Ascending aorta (tissue), 2 donors: ENCODE measurements at regions not wholly inside any gene's neighbourhood (a gene's known extent, or its start where the extent isn't known, plus 50 kb on each side); places are given as distances from the start of the nearest gene placed in this dataset.

ENCODE experiments used
- DNase-seq, 2 donors: peaks; one replicate each; pipeline ENCODE4 v3.0.0-alpha.2; 2019; ENCODE audit warnings: low spot score in 2 of 2
- H3K27ac ChIP-seq, 2 donors: fragments of 200-600 bp; sonication (generic); one replicate each; pipeline ENCODE4 v1.5.1; 2016 to 2017; ENCODE audit warnings: mild to moderate bottlenecking in 1 of 2
- H3K27me3 ChIP-seq: fragments of 200-600 bp; sonication (generic); one replicate; pipeline ENCODE4 v1.5.1; 2017
- H3K36me3 ChIP-seq, 2 donors: fragments of 200-600 bp; sonication (generic); one replicate each; pipeline ENCODE4 v1.5.1; 2016
- H3K4me1 ChIP-seq, 2 donors: fragments of 200-600 bp; sonication (generic); one replicate each; pipeline ENCODE4 v1.5.1; 2016 to 2017; ENCODE audit warnings: mild to moderate bottlenecking in 1 of 2
- H3K4me3 ChIP-seq, 2 donors: fragments of 200-600 bp; sonication (generic); one replicate each; pipeline ENCODE4 v1.5.1; 2016 to 2017; ENCODE audit warnings: mild to moderate bottlenecking in 1 of 2
- H3K9me3 ChIP-seq, 2 donors: fragments of 200-600 bp; sonication (generic); one replicate each; pipeline ENCODE4 v1.5.1; 2016
- intact Hi-C: fragments of 100-400 bp; cut with DNase I; formaldehyde crosslinking; loops from one replicate; pipeline ENCODE4 v1.15.1; 2023
- TF ChIP-seq, protein P1 (sequence below), 3 experiments: fragments of 200-600 bp in 2 of 3; fragments of 450-650 bp in 1 of 3; sonication (generic) in 2 of 3; IDR thresholded peaks; one replicate each; pipeline ENCODE4 v1.5.1; 2016 to 2019; ENCODE audit warnings: antibody characterized with exemption in 3 of 3, mild to moderate bottlenecking in 1 of 3, moderate library complexity in 1 of 3

DNA sequence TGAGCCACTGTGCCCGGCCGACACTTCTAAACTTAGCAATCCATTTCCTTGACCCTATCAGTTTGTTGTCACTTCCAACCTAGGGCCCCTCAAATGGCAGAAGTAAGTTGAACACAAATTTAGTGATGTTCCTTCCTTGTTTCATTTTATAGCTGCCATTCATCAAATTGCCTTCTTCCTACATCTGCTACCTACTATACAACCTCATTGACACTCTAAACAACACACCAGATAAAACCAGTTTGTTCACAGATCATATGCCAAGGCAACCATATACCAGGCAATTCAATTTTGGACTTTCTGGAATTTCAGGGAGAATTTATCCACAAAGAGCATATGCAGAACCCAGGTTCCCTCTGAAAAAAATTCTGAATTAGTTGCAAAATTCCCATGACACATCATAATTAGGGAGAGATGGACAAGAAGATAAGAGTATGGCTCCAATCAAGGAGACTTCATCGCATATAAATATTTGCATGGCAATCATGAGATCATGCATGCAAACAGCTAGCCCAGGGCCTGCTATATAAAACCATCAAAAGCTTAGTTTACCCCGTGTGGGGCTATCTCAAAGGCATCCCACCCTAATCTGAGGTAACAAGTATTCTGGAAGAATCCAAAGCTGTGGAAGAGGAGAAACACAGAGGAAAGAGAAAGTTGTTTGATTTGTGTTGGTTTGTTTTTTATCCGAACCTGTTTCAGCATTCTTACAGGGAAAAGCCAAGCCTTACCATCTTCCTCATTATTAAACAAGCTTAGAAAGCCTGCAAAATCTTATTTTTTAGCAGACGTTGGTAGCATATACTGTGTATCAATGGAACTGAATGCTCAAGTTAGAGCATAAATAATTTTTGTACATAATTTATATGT lies 132.8 kb upstream of the TNFAIP3 start:
- Histone ChIP-seq H3K4me1 (no peaks in the 10 kb centered on the region), H3K9me3 (no peaks in the 10 kb centered on the region), H3K36me3 (no peaks in the 10 kb centered on the region), H3K27me3 (no peaks in the 10 kb centered on the region), H3K27ac (no peak overlapping the region), H3K4me3 (no peak overlapping the region)
- TF ChIP-seq, protein P1, sequence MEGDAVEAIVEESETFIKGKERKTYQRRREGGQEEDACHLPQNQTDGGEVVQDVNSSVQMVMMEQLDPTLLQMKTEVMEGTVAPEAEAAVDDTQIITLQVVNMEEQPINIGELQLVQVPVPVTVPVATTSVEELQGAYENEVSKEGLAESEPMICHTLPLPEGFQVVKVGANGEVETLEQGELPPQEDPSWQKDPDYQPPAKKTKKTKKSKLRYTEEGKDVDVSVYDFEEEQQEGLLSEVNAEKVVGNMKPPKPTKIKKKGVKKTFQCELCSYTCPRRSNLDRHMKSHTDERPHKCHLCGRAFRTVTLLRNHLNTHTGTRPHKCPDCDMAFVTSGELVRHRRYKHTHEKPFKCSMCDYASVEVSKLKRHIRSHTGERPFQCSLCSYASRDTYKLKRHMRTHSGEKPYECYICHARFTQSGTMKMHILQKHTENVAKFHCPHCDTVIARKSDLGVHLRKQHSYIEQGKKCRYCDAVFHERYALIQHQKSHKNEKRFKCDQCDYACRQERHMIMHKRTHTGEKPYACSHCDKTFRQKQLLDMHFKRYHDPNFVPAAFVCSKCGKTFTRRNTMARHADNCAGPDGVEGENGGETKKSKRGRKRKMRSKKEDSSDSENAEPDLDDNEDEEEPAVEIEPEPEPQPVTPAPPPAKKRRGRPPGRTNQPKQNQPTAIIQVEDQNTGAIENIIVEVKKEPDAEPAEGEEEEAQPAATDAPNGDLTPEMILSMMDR (IDR thresholded peaks at IDR 0.05) = no peak
- DNase-seq = no peak
- intact Hi-C loops = no loop called here

DNA sequence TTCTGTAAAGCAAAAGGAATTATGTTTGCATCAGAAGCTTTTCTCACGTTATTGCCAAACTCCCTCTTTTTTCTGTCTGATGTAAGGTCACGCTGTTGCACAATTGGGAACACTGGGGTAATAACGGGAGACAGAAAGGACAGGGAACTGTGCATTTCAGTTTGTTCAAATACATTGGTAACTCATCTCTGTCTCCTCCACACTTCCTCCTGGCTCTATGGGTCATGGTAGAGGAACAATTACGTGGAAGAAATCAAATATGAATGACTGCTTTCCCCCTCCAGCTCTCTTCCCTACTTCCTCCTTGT lies 132.2 kb upstream of the TNFAIP3 start:
- intact Hi-C loops = no loop called here
- Histone ChIP-seq H3K27me3 (no peaks in the 10 kb centered on the region), H3K9me3 (no peaks in the 10 kb centered on the region), H3K4me1 (no peaks in the 10 kb centered on the region), H3K36me3 (no peaks in the 10 kb centered on the region), H3K27ac (no peak overlapping the region), H3K4me3 (no peak overlapping the region)
- DNase-seq = no peak
- TF ChIP-seq, protein P1 (IDR thresholded peaks at IDR 0.05) = no peak

DNA sequence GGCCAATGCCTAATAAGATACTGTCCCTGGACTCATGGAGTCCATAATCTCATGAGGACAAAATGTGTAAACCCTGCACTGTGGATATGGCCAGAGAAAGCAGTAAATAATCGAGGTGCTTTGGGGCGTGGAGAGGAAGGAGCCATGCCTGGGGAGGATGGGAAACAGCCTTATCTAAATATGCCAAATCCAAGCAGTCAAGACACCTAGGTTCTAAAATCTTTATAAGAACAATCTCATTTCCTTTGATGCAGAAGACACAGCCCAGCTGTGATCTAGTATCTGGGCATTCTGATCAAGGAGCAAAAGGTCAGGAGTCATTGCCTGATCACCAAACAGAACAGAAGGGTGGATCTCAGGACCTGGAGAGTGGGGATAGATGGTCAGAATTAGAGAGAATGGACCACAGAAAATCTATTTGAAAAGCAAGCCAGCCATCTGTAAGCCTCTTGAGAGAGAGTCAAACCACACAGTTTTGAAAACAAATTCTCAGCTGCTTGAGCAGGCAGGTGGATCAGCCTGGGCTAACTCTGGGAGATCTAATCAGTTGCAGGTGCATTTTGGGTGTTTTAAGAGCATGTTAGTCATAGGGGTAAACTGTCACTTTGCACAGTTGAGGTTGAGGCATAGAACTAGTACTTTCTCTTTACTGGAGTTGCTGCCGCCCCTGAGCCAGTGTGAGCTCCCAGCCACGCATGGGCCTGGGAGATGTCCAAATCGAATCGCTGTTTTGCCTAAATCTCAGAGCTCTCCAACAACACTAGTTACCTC lies 130.8 kb upstream of the TNFAIP3 start:
- no peak overlapping the region for H3K27ac ChIP-seq
- intact Hi-C loops = no loop called here
- no peaks in the 10 kb centered on the region for H3K27me3 ChIP-seq
- TF ChIP-seq, protein P1 (IDR thresholded peaks at IDR 0.05) = no peak
- H3K4me1 ChIP-seq = no peaks in the 10 kb centered on the region
- no peak for DNase-seq
- no peak overlapping the region for H3K4me3 ChIP-seq
- no peaks in the 10 kb centered on the region for H3K9me3 ChIP-seq
- no peaks in the 10 kb centered on the region for H3K36me3 ChIP-seq

DNA sequence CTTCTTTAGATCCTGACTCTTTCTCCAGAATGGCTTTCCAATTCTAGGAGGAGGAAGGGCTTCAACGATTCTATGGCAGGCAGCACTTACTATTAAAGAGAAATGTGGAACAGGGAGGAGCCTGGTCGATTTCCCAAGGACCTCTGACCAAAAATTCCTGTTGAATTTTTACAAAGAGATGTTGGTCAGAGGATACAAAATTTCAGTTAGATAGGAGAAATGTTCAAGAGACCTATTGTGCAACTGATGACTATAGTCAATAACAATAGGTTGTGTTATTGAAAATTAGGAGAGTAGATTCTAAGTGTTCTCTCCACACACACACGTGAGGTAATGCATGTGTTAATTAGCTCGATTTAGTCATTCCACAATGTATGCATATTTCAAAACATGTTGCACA lies 130.1 kb upstream of the TNFAIP3 start:
- no peaks in the 10 kb centered on the region for H3K36me3 ChIP-seq

DNA sequence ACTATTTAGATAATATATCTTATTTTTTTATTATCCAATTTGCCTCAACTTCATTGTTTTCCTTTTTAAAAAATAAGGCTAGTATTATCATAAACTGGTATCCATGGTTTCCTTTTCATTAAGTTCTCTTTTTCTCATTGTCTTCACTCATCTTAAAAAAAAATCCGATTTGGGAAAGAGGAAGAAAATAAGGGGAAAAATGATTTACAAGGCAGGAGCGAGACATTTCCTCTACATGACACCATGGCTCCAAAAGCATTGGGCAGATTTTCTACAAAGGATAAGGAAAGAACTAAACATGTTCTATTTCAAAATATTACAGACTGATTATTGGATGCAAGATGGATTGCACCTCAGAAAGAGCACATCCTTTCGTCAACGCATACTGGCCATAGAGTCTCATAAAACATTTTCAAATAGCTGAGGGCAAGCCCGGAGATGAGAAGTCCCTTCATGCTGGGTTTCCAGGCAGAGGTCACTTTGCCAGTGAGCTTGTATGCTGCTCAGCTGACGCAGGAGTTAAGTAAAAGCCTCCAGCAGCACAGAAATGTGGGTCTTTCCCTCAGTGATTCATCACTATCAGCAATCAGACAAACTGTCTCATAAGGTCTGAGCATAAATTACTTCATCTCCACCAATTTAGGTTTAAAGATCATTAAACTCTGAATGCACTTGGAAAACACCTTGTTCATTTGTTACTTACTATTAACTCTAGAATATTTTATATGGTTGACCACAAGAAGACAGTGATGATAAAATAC lies 129.0 kb upstream of the TNFAIP3 start:
- no peaks in the 10 kb centered on the region for H3K27me3 ChIP-seq
- H3K4me3 ChIP-seq = no peak overlapping the region
- no peaks in the 10 kb centered on the region for H3K4me1 ChIP-seq
- TF ChIP-seq, protein P1 (IDR thresholded peaks at IDR 0.05) = no peak
- no peak for DNase-seq
- no peak overlapping the region for H3K27ac ChIP-seq
- H3K9me3 ChIP-seq = no peaks in the 10 kb centered on the region
- no peaks in the 10 kb centered on the region for H3K36me3 ChIP-seq
- intact Hi-C loops = no loop called here

More for the DNA sequence above, 130.1 kb upstream of the TNFAIP3 start:
- Histone ChIP-seq H3K27ac (no peak overlapping the region), H3K4me3 (no peak overlapping the region), H3K4me1 (no peaks in the 10 kb centered on the region), H3K27me3 (no peaks in the 10 kb centered on the region), H3K9me3 (no peaks in the 10 kb centered on the region)
- TF ChIP-seq, protein P1 (IDR thresholded peaks at IDR 0.05) = no peak
- intact Hi-C loops = no loop called here
- no peak for DNase-seq
